Stimulated activated naive B cell treated with anti-CD40 and anti-IgM and Interleukin-4, amounts not matched to agents 10 μg/mL and 1 μg/mL and 100 μg/mL, for 72 hours (primary cell): ENCODE measurements at regions not wholly inside any gene's neighbourhood (a gene's known extent, or its start where the extent isn't known, plus 50 kb on each side); places are given as distances from the start of the nearest gene placed in this dataset.
A peak's percentile ranks its signal among the peaks of the same experiment; 100 is the strongest.
"Not testable (repeated sequence)": the region's sequence is repeated elsewhere in the genome, so short reads cannot be mapped to it uniquely, and the experiment has no call there.

Experiments
- ATAC-seq, 2 donors: fragments of 150-1000 bp; cut with Tn5 transposase; replicated peaks; 2 replicates each; pipeline ENCODE4 v1.10.0; 2021; ENCODE audit warnings: moderate library complexity in 1 of 2
- DNase-seq: peaks from one replicate; pipeline ENCODE4 v3.0.0; 2021
- H3K27ac Mint-ChIP-seq: one replicate; pipeline ENCODE4 v1.8.0; 2022; ENCODE audit warnings: mild to moderate bottlenecking, mixed read lengths
- H3K27me3 Mint-ChIP-seq, 2 donors: one replicate each; pipeline ENCODE4 v1.8.0; 2022; ENCODE audit warnings: mixed read lengths in 2 of 2
- H3K36me3 Mint-ChIP-seq, 2 donors: one replicate each; pipeline ENCODE4 v1.8.0; 2022; ENCODE audit warnings: mixed read lengths in 2 of 2, mild to moderate bottlenecking in 1 of 2
- H3K4me1 Mint-ChIP-seq, 2 donors: one replicate each; pipeline ENCODE4 v1.8.0; 2022; ENCODE audit warnings: mixed read lengths in 2 of 2, mild to moderate bottlenecking in 1 of 2
- H3K4me3 Mint-ChIP-seq, 2 donors: one replicate each; pipeline ENCODE4 v1.8.0; 2022; ENCODE audit warnings: mild to moderate bottlenecking in 2 of 2, mixed read lengths in 2 of 2, moderate library complexity in 1 of 2
- H3K9me3 Mint-ChIP-seq, 2 donors: one replicate each; pipeline ENCODE4 v1.8.0; 2022; ENCODE audit warnings: mixed read lengths in 2 of 2, mild to moderate bottlenecking in 1 of 2

- H3K27ac Mint-ChIP-seq, H3K4me3 Mint-ChIP-seq, H3K27me3 Mint-ChIP-seq, H3K9me3 Mint-ChIP-seq, H3K4me1 Mint-ChIP-seq, ATAC-seq, H3K36me3 Mint-ChIP-seq, DNase-seq: not testable (repeated sequence)
These were observed 99.8 kb upstream of the TPTE start for GRCh38 chr21:10421601-10422000.

- H3K27me3 Mint-ChIP-seq, H3K36me3 Mint-ChIP-seq, H3K4me1 Mint-ChIP-seq, H3K27ac Mint-ChIP-seq, DNase-seq, H3K9me3 Mint-ChIP-seq, H3K4me3 Mint-ChIP-seq, ATAC-seq: not testable (repeated sequence)
These were observed 97.1 kb upstream of the TPTE start for GRCh38 chr21:10424097-10424886.

- not testable (repeated sequence) for H3K36me3 Mint-ChIP-seq, H3K27me3 Mint-ChIP-seq, H3K4me1 Mint-ChIP-seq, ATAC-seq, DNase-seq, H3K9me3 Mint-ChIP-seq, H3K4me3 Mint-ChIP-seq, H3K27ac Mint-ChIP-seq
These were observed 96.6 kb upstream of the TPTE start for GRCh38 chr21:10424887-10425145.

- Mint-ChIP-seq H3K4me3 (no peak overlapping the region), H3K4me1 (no peaks in the 10 kb centered on the region), H3K36me3 (no peaks in the 10 kb centered on the region), H3K27me3 (no peaks in the 10 kb centered on the region), H3K27ac (no peak overlapping the region), H3K9me3 (no peaks in the 10 kb centered on the region)
- ATAC-seq (no peak), DNase-seq (no peak)
These were observed 95.5 kb upstream of the TPTE start for GRCh38 chr21:10425856-10426255.

GRCh38 chr21:10426812-10427211, 94.6 kb upstream of the TPTE start:
- not testable (repeated sequence) for H3K27me3 Mint-ChIP-seq, ATAC-seq

GRCh38 chr21:10427277-10427676, 94.1 kb upstream of the TPTE start:
- not testable (repeated sequence) for H3K27me3 Mint-ChIP-seq, H3K4me1 Mint-ChIP-seq, H3K9me3 Mint-ChIP-seq, H3K4me3 Mint-ChIP-seq, H3K27ac Mint-ChIP-seq, H3K36me3 Mint-ChIP-seq, DNase-seq
- ATAC-seq: peak in 1 of 2 donors; percentile 9

More at GRCh38 chr21:10426812-10427211, 94.6 kb upstream of the TPTE start:
- not testable (repeated sequence) for H3K36me3 Mint-ChIP-seq, H3K9me3 Mint-ChIP-seq, H3K4me3 Mint-ChIP-seq, DNase-seq, H3K4me1 Mint-ChIP-seq, H3K27ac Mint-ChIP-seq

GRCh38 chr21:10428981-10429534, 92.3 kb upstream of the TPTE start:
- H3K36me3 Mint-ChIP-seq: not testable (repeated sequence)

GRCh38 chr21:10430005-10430404, 91.4 kb upstream of the TPTE start:
- Mint-ChIP-seq H3K27me3 (no peaks in the 10 kb centered on the region), H3K36me3 (no peaks in the 10 kb centered on the region), H3K9me3 (peaks cover 0 to 3% of the 10 kb centered on the region in 2 donors), H3K4me1 (no peaks in the 10 kb centered on the region), H3K4me3 (no peak overlapping the region), H3K27ac (no peak overlapping the region)
- ATAC-seq (peak in 1 of 2 donors; percentile 13), DNase-seq (no peak)

More at GRCh38 chr21:10428981-10429534, 92.3 kb upstream of the TPTE start:
- H3K9me3 Mint-ChIP-seq, H3K27me3 Mint-ChIP-seq, H3K4me1 Mint-ChIP-seq, DNase-seq, H3K4me3 Mint-ChIP-seq, H3K27ac Mint-ChIP-seq: not testable (repeated sequence)
- peak in 1 of 2 donors; percentile 9 for ATAC-seq

GRCh38 chr21:10431995-10432394, 89.4 kb upstream of the TPTE start:
- H3K4me3 Mint-ChIP-seq, ATAC-seq: not testable (repeated sequence)

GRCh38 chr21:10432456-10432855, 88.9 kb upstream of the TPTE start:
- H3K4me3 Mint-ChIP-seq, DNase-seq, H3K4me1 Mint-ChIP-seq, H3K27me3 Mint-ChIP-seq, H3K9me3 Mint-ChIP-seq, H3K36me3 Mint-ChIP-seq, ATAC-seq, H3K27ac Mint-ChIP-seq: not testable (repeated sequence)

More at GRCh38 chr21:10431995-10432394, 89.4 kb upstream of the TPTE start:
- not testable (repeated sequence) for H3K27me3 Mint-ChIP-seq, H3K4me1 Mint-ChIP-seq, H3K27ac Mint-ChIP-seq, DNase-seq, H3K36me3 Mint-ChIP-seq, H3K9me3 Mint-ChIP-seq

- not testable (repeated sequence) for H3K27ac Mint-ChIP-seq, H3K9me3 Mint-ChIP-seq, H3K4me3 Mint-ChIP-seq, H3K36me3 Mint-ChIP-seq, DNase-seq, H3K4me1 Mint-ChIP-seq, ATAC-seq, H3K27me3 Mint-ChIP-seq
These were observed 83.4 kb upstream of the TPTE start for GRCh38 chr21:10437977-10438376.

- H3K4me1 Mint-ChIP-seq, H3K27ac Mint-ChIP-seq, H3K4me3 Mint-ChIP-seq, H3K36me3 Mint-ChIP-seq, DNase-seq, H3K27me3 Mint-ChIP-seq, H3K9me3 Mint-ChIP-seq: not testable (repeated sequence)
- peak; percentile 35 to 38 for ATAC-seq
These were observed 80.7 kb upstream of the TPTE start for GRCh38 chr21:10440639-10441038.

- H3K36me3 Mint-ChIP-seq, H3K27ac Mint-ChIP-seq, H3K4me3 Mint-ChIP-seq, H3K27me3 Mint-ChIP-seq, ATAC-seq, DNase-seq, H3K4me1 Mint-ChIP-seq, H3K9me3 Mint-ChIP-seq: not testable (repeated sequence)
These were observed 79.4 kb upstream of the TPTE start for GRCh38 chr21:10442018-10442417.

- DNase-seq, H3K4me1 Mint-ChIP-seq, H3K4me3 Mint-ChIP-seq, ATAC-seq, H3K27me3 Mint-ChIP-seq, H3K9me3 Mint-ChIP-seq, H3K36me3 Mint-ChIP-seq, H3K27ac Mint-ChIP-seq: not testable (repeated sequence)
These were observed 75.7 kb upstream of the TPTE start for GRCh38 chr21:10445685-10446084.

GRCh38 chr21:10449451-10449850, 71.9 kb upstream of the TPTE start:
- not testable (repeated sequence) for H3K4me3 Mint-ChIP-seq, H3K27ac Mint-ChIP-seq, DNase-seq, H3K4me1 Mint-ChIP-seq, H3K36me3 Mint-ChIP-seq, H3K27me3 Mint-ChIP-seq
- H3K9me3 Mint-ChIP-seq: peaks cover 8 to 12% of the 10 kb centered on the region in 2 donors
- ATAC-seq: peak in 1 of 2 donors; percentile 6
